Neural progenitor cell (in vitro differentiated cells): ENCODE measurements at regions not wholly inside any gene's neighbourhood (a gene's known extent, or its start where the extent isn't known, plus 50 kb on each side); places are given as distances from the start of the nearest gene placed in this dataset.

Experiments used
- DNase-seq: peaks from one replicate; pipeline ENCODE4 v3.0.0-alpha.2; 2016; ENCODE audit warnings: low spot score
- H2AFZ ChIP-seq: fragments of 200-600 bp; sonication (generic); replicated peaks from 2 replicates; pipeline ENCODE4 v1.6.1; 2016; ENCODE audit warnings: antibody characterized with exemption
- H3F3A ChIP-seq: fragments of 200-600 bp; sonication (generic); 2 replicates; pipeline ENCODE4 v1.6.1; 2016; ENCODE audit warnings: antibody characterized with exemption, low read depth
- H3K27ac ChIP-seq: fragments of 200-600 bp; sonication (generic); 2 replicates; pipeline ENCODE4 v1.5.1; 2016; ENCODE audit warnings: mild to moderate bottlenecking
- H3K27me3 ChIP-seq: fragments of 200-600 bp; sonication (generic); 2 replicates; pipeline ENCODE4 v1.6.1; 2016; ENCODE audit warnings: mild to moderate bottlenecking, moderate library complexity
- H3K36me3 ChIP-seq: fragments of 200-600 bp; sonication (generic); 2 replicates; pipeline ENCODE4 v1.5.1; 2016
- H3K4me1 ChIP-seq: fragments of 200-600 bp; sonication (generic); 2 replicates; pipeline ENCODE4 v1.6.1; 2016; ENCODE audit warnings: mixed run types
- H3K4me2 ChIP-seq: fragments of 200-600 bp; sonication (generic); 2 replicates; pipeline ENCODE4 v1.6.1; 2016
- H3K4me3 ChIP-seq: fragments of 200-600 bp; sonication (generic); 2 replicates; pipeline ENCODE4 v1.5.1; 2016
- H3K79me2 ChIP-seq: fragments of 200-600 bp; sonication (generic); 2 replicates; pipeline ENCODE4 v1.6.1; 2016; ENCODE audit warnings: low read depth
- H3K9ac ChIP-seq: fragments of 200-600 bp; sonication (generic); 2 replicates; pipeline ENCODE4 v1.6.1; 2016
- H3K9me3 ChIP-seq: fragments of 200-600 bp; sonication (generic); 2 replicates; pipeline ENCODE4 v1.5.1; 2016; ENCODE audit warnings: low read depth
- H4K20me1 ChIP-seq: fragments of 200-600 bp; sonication (generic); 2 replicates; pipeline ENCODE4 v1.6.1; 2016; ENCODE audit warnings: low read depth
- H3K27ac Mint-ChIP-seq: 3 replicates; pipeline ENCODE4 v1.8.0; 2021; ENCODE audit warnings: mixed read lengths
- H3K27me3 Mint-ChIP-seq: 2 replicates; pipeline ENCODE4 v1.8.0; 2022; ENCODE audit warnings: low read depth, mild to moderate bottlenecking, inconsistent platforms, moderate library complexity, mixed read lengths; ENCODE audit not compliant: insufficient read depth
- H3K36me3 Mint-ChIP-seq: 3 replicates; pipeline ENCODE4 v1.8.0; 2021; ENCODE audit warnings: mixed read lengths
- H3K4me1 Mint-ChIP-seq: 3 replicates; pipeline ENCODE4 v1.8.0; 2021; ENCODE audit warnings: mixed read lengths
- H3K4me3 Mint-ChIP-seq: 3 replicates; pipeline ENCODE4 v1.8.0; 2021; ENCODE audit warnings: mild to moderate bottlenecking, moderate library complexity, mixed read lengths
- H3K9me3 Mint-ChIP-seq: 3 replicates; pipeline ENCODE4 v1.8.0; 2020; ENCODE audit warnings: mixed read lengths
- EZH2 ChIP-seq: fragments of 200-600 bp; sonication (generic); IDR thresholded peaks from 2 replicates; pipeline ENCODE4 v1.6.1; 2017; ENCODE audit warnings: antibody characterized with exemption, mild to moderate bottlenecking, moderate library complexity
- EZH2phosphoT487 ChIP-seq: fragments of 200-600 bp; sonication (generic); IDR thresholded peaks from 2 replicates; pipeline ENCODE4 v1.6.1; 2017; ENCODE audit warnings: antibody characterized with exemption
- TF ChIP-seq, protein P1 (sequence below): fragments of 200-600 bp; sonication (generic); IDR thresholded peaks from 2 replicates; pipeline ENCODE4 v1.5.1; 2017; ENCODE audit warnings: antibody characterized with exemption, mild to moderate bottlenecking

DNA sequence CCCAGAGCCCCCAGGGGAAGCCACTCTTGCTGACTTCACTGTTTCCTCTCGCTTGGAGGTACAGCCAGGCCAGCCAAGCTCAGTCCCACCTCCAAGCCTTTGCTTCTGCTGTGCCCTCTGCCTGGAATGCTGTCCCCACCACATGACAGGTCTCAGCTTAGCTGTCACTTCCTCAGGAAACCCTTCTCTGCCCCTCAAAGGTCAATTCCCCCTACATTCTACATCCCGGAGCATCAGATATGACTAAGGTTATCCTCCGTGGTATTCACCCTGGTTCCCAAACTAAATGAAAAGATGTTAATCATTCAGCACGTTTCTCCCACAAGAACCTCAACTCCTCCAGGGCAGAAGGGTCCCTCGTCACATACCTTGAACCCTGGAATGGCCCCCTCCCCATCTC is 53.5 kb downstream of the PTPRS start:
- no peaks in the 10 kb centered on the region for H3K27me3 ChIP-seq
- Mint-ChIP-seq H3K27ac (no peak overlapping the region), H3K4me1 (peaks cover 25% of the 10 kb centered on the region), H3K9me3 (no peaks in the 10 kb centered on the region), H3K4me3 (no peak overlapping the region), H3K27me3 (peaks cover 6% of the 10 kb centered on the region), H3K36me3 (peaks cover 22% of the 10 kb centered on the region)
- no peak overlapping the region for H3K4me3 ChIP-seq
- H2AFZ ChIP-seq = no peak overlapping the region
- H3K27ac ChIP-seq = no peak overlapping the region
- H3K36me3 ChIP-seq = no peaks in the 10 kb centered on the region
- H3K4me1 ChIP-seq = peaks cover 22% of the 10 kb centered on the region
- H4K20me1 ChIP-seq = peaks cover 100% of the 10 kb centered on the region
- TF ChIP-seq EZH2phosphoT487 (no peak), EZH2 (no peak)
- TF ChIP-seq, protein P1, sequence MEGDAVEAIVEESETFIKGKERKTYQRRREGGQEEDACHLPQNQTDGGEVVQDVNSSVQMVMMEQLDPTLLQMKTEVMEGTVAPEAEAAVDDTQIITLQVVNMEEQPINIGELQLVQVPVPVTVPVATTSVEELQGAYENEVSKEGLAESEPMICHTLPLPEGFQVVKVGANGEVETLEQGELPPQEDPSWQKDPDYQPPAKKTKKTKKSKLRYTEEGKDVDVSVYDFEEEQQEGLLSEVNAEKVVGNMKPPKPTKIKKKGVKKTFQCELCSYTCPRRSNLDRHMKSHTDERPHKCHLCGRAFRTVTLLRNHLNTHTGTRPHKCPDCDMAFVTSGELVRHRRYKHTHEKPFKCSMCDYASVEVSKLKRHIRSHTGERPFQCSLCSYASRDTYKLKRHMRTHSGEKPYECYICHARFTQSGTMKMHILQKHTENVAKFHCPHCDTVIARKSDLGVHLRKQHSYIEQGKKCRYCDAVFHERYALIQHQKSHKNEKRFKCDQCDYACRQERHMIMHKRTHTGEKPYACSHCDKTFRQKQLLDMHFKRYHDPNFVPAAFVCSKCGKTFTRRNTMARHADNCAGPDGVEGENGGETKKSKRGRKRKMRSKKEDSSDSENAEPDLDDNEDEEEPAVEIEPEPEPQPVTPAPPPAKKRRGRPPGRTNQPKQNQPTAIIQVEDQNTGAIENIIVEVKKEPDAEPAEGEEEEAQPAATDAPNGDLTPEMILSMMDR = no peak
- peaks cover 90% of the 10 kb centered on the region for H3K79me2 ChIP-seq
- H3F3A ChIP-seq = no peaks in the 10 kb centered on the region
- no peaks in the 10 kb centered on the region for H3K9me3 ChIP-seq
- no peak overlapping the region for H3K4me2 ChIP-seq
- DNase-seq = no peak
- no peak overlapping the region for H3K9ac ChIP-seq

GRCh38 chr19:5286465-5287029 is 54.1 kb downstream of the PTPRS start:
- Mint-ChIP-seq H3K36me3 (peaks cover 22% of the 10 kb centered on the region), H3K4me3 (peak overlapping the region; percentile 14), H3K4me1 (peaks cover 20% of the 10 kb centered on the region), H3K27ac (no peak overlapping the region), H3K9me3 (no peaks in the 10 kb centered on the region), H3K27me3 (peaks cover 4% of the 10 kb centered on the region)
- H3F3A ChIP-seq = no peaks in the 10 kb centered on the region
- no peak overlapping the region for H3K4me2 ChIP-seq
- H3K36me3 ChIP-seq = no peaks in the 10 kb centered on the region
- H2AFZ ChIP-seq = no peak overlapping the region
- peaks cover 89% of the 10 kb centered on the region for H3K79me2 ChIP-seq
- H3K4me3 ChIP-seq = no peak overlapping the region
- TF ChIP-seq EZH2phosphoT487 = no peak
- TF ChIP-seq, protein P1 = no peak
- TF ChIP-seq EZH2 = no peak
- no peaks in the 10 kb centered on the region for H3K27me3 ChIP-seq
- H3K27ac ChIP-seq = no peak overlapping the region
- H3K9ac ChIP-seq = no peak overlapping the region
- H3K9me3 ChIP-seq = no peaks in the 10 kb centered on the region
- no peak for DNase-seq
- peaks cover 18% of the 10 kb centered on the region for H3K4me1 ChIP-seq
- peaks cover 100% of the 10 kb centered on the region for H4K20me1 ChIP-seq

DNA sequence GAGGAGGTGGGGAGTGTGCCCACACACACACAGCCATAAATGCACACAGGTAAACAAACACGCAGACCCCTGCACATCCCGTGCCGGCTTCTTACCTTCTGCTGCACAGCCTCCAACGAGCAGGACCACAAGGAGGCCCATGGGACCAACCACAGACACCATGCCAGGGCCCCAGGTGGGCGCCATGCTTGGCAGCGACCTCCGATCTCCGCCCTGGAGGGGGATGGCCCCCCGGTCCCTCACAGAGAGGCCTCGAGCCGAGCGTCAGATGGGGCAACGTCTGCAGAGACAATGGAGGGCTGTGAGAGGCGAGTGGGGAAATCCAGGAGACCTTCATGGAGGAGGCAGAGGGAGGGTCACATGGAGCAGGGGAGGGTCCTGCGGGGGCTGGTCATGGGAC is 54.7 kb downstream of the PTPRS start:
- Histone ChIP-seq H4K20me1 (peaks cover 100% of the 10 kb centered on the region), H3K27me3 (no peaks in the 10 kb centered on the region), H3K79me2 (peaks cover 89% of the 10 kb centered on the region), H3F3A (no peaks in the 10 kb centered on the region), H3K27ac (no peak overlapping the region), H3K4me3 (no peak overlapping the region), H3K9ac (no peak overlapping the region), H3K36me3 (no peaks in the 10 kb centered on the region), H3K4me1 (peaks cover 12% of the 10 kb centered on the region), H3K4me2 (no peak overlapping the region), H3K9me3 (no peaks in the 10 kb centered on the region), H2AFZ (no peak overlapping the region)
- TF ChIP-seq EZH2phosphoT487 (no peak), EZH2 (no peak)
- TF ChIP-seq, protein P1 = no peak
- Mint-ChIP-seq H3K27me3 (peaks cover 4% of the 10 kb centered on the region), H3K4me1 (peaks cover 14% of the 10 kb centered on the region), H3K36me3 (peaks cover 22% of the 10 kb centered on the region), H3K4me3 (peak overlapping the region; percentile 14), H3K9me3 (no peaks in the 10 kb centered on the region), H3K27ac (no peak overlapping the region)
- no peak for DNase-seq
